K562 (cell line): ENCODE measurements at regions not wholly inside any gene's neighbourhood (a gene's known extent, or its start where the extent isn't known, plus 50 kb on each side); places are given as distances from the start of the nearest gene placed in this dataset.

ENCODE experiments used
- ATAC-seq: fragments of 200-7000 bp; cut with Tn5 transposase; 3 replicates; pipeline ENCODE4 v1.9.1; 2020; ENCODE audit warnings: moderate library complexity
- BruUV-seq: library from RNA; stranded (reverse); fragments of 400-500 nt; replicated peaks from 2 replicates; lab custom pipeline; 2021; lab: Mats Ljungman, UMichigan
- CTCF ChIA-PET: fragments of 300-600 bp; formaldehyde crosslinking; extraction: SDS; loops from one replicate; lab custom pipeline; 2021; ENCODE audit warnings: low intra/inter-chr PET ratio; lab: Yijun Ruan, JAX
- POLR2A ChIA-PET: fragments of 300-600, 350-650 bp; sonication (Branson Sonifier 250); formaldehyde crosslinking; extraction: SDS; loops from one replicate; lab custom pipeline; 2021; ENCODE audit warnings: antibody characterized with exemption, inconsistent platforms; lab: Yijun Ruan, JAX
- DNase-seq, 4 experiments: peaks; one replicate each; pipeline versions ENCODE4 v3.0.0 to v3.0.0-alpha.2; 2011 to 2018; ENCODE audit warnings: low spot score in 3 of 4, mixed read lengths in 3 of 4; ENCODE audit errors: extremely low read depth in 1 of 4
- FAIRE-seq: peaks from 2 replicates; lab custom pipeline; 2011; peaks lifted over from hg19 to GRCh38; lab: Jason Lieb, UNC
- H2AFZ ChIP-seq: 2 replicates; pipeline ENCODE4 v1.6.0; 2011; ENCODE audit warnings: low read depth, low read length, control low read depth, inconsistent platforms
- H3K27ac ChIP-seq: fragments of 200-600 bp; 3 replicates; pipeline ENCODE4 v1.8.0; 2011; ENCODE audit warnings: low read depth, mild to moderate bottlenecking, control low read depth, inconsistent platforms, low read length, moderate library complexity, mixed read lengths; ENCODE audit errors: extremely low read depth
- H3K27me3 ChIP-seq, 2 experiments: fragments of 300-600 bp in 1 of 2; 2 replicates in 1 of 2; 3 replicates in 1 of 2; pipeline versions ENCODE4 v1.6.0 to v1.8.0; 2011; ENCODE audit warnings: inconsistent platforms in 2 of 2, low read length in 2 of 2, mild to moderate bottlenecking in 1 of 2, mixed read lengths in 1 of 2, moderate library complexity in 1 of 2; ENCODE audit not compliant: control insufficient read depth in 2 of 2, insufficient read depth in 2 of 2
- H3K36me3 ChIP-seq: fragments of 300-600 bp; 3 replicates; pipeline ENCODE4 v1.8.0; 2011; ENCODE audit warnings: mild to moderate bottlenecking, low read length, inconsistent platforms; ENCODE audit not compliant: control insufficient read depth, insufficient read depth
- H3K4me1 ChIP-seq, 2 experiments: fragments of 200-600 bp in 1 of 2; replicated peaks in 1 of 2; 2 replicates in 1 of 2; 3 replicates in 1 of 2; pipeline versions ENCODE4 v1.5.1 to v1.8.0; 2011; ENCODE audit warnings: inconsistent platforms in 2 of 2, low read length in 2 of 2, mild to moderate bottlenecking in 1 of 2, mixed read lengths in 1 of 2, moderate library complexity in 1 of 2; ENCODE audit not compliant: control insufficient read depth in 2 of 2, insufficient read depth in 2 of 2
- H3K4me2 ChIP-seq: 2 replicates; pipeline ENCODE4 v1.6.1; 2011; ENCODE audit warnings: low read length, control low read depth, inconsistent platforms, mixed read lengths; ENCODE audit not compliant: insufficient read depth
- H3K4me3 ChIP-seq: fragments of 200-600 bp; sonication (generic), shearing (Covaris generic); 2 replicates; pipeline ENCODE4 v1.5.1; 2016; ENCODE audit warnings: control low read depth, inconsistent platforms
- H3K79me2 ChIP-seq: fragments of 200-600 bp; 3 replicates; pipeline ENCODE4 v1.8.0; 2011; ENCODE audit warnings: low read length, inconsistent platforms; ENCODE audit not compliant: control insufficient read depth, insufficient read depth
- H3K9ac ChIP-seq, 2 experiments: 2 replicates each; pipeline versions ENCODE4 v1.6.0 to v1.6.1; 2011; ENCODE audit warnings: low read depth in 2 of 2, low read length in 2 of 2, control low read depth in 1 of 2, inconsistent platforms in 1 of 2, mild to moderate bottlenecking in 1 of 2, mixed read lengths in 1 of 2; ENCODE audit not compliant: insufficient read depth in 1 of 2
- H3K9me1 ChIP-seq: one replicate; pipeline ENCODE4 v1.6.0; 2011; ENCODE audit warnings: inconsistent platforms, mild to moderate bottlenecking, low read length, moderate library complexity; ENCODE audit not compliant: control insufficient read depth, insufficient read depth
- H3K9me3 ChIP-seq: replicated peaks from 2 replicates; pipeline ENCODE4 v1.5.1; 2011; ENCODE audit warnings: low read depth, low read length, inconsistent platforms; ENCODE audit not compliant: control insufficient read depth, insufficient read depth
- H4K20me1 ChIP-seq: replicated peaks from 2 replicates; pipeline ENCODE4 v1.6.1; 2011; ENCODE audit warnings: low read length, inconsistent platforms, mixed read lengths; ENCODE audit not compliant: control insufficient read depth, insufficient read depth
- CREB1 ChIP-seq, 2 experiments: sonication (generic) in 1 of 2; formaldehyde crosslinking in 1 of 2; IDR thresholded peaks; 2 replicates each; pipeline versions ENCODE4 v1.6.1 to v1.8.0; 2012 to 2022; ENCODE audit warnings: inconsistent platforms in 1 of 2, mild to moderate bottlenecking in 1 of 2, missing genetic modification reagents in 1 of 2, moderate library complexity in 1 of 2
- JUNB ChIP-seq: fragments of 450-650 bp; formaldehyde crosslinking; conservative IDR thresholded peaks from 2 replicates; pipeline ENCODE4 v1.4.0; 2020; ENCODE audit warnings: mild to moderate bottlenecking
- RBM25 ChIP-seq: fragments of 200-400 bp; formaldehyde crosslinking; IDR thresholded peaks from 2 replicates; pipeline ENCODE4 v1.6.1; 2018; ENCODE audit warnings: low read length, low read depth, moderate library complexity; ENCODE audit not compliant: severe bottlenecking
- TSHZ1 ChIP-seq: fragments of 250-450 bp; sonication (Bioruptor Pico); IDR thresholded peaks from 2 replicates; pipeline ENCODE4 v1.4.0; 2020; ENCODE audit warnings: mild to moderate bottlenecking, moderate library complexity
- U2AF1 ChIP-seq: fragments of 200-400 bp; formaldehyde crosslinking; optimal IDR thresholded peaks from 2 replicates; pipeline ENCODE3; 2017; ENCODE audit warnings: mild to moderate bottlenecking, low read depth, low read length, moderate library complexity
- ZBED1 ChIP-seq: IDR thresholded peaks from 2 replicates; pipeline ENCODE4 v1.6.1; 2014
- ZKSCAN3 ChIP-seq: fragments of 250-450 bp; sonication (Bioruptor Pico); IDR thresholded peaks from 2 replicates; pipeline ENCODE4 v1.4.0; 2020
- ZNF146 ChIP-seq: IDR thresholded peaks from one replicate; pipeline ENCODE4 v1.6.1; 2018; ENCODE audit warnings: missing compliant biosample characterization; ENCODE audit not compliant: unreplicated experiment
- WGBS: fragments of 100-300 bp; shearing (Covaris generic); methylation state at CpG from one replicate; pipeline ENCODE4 v1.1.6; 2016; ENCODE audit warnings: low coverage, mixed read lengths; ENCODE audit not compliant: insufficient coverage; ENCODE audit errors: missing lambda C conversion rate; 5-methylcytosine and 5-hydroxymethylcytosine counted together
- in situ Hi-C: fragments of 300-500 bp; cut with MboI; formaldehyde crosslinking; loops from 4 replicates; pipeline ENCODE4 v1.15.0; 2018; ENCODE audit warnings: inconsistent platforms, mixed read lengths
- intact Hi-C: fragments of 100-400 bp; cut with micrococcal nuclease; formaldehyde crosslinking; loops from 2 replicates; pipeline ENCODE4 v1.14.2; 2022
- TF ChIP-seq, protein P1 (sequence below): sonication (generic); formaldehyde crosslinking; IDR thresholded peaks from 2 replicates; pipeline ENCODE4 v1.8.1; 2022; ENCODE audit warnings: missing genetic modification reagents
- TF ChIP-seq, protein P2 (sequence below), 3 experiments: IDR thresholded peaks in 2 of 3; conservative IDR thresholded peaks in 1 of 3; 2 replicates each; pipeline ENCODE4 v1.5.1; 2011 to 2012; ENCODE audit warnings: low read length in 3 of 3, mild to moderate bottlenecking in 3 of 3, control low read depth in 2 of 3, improper control_type of control experiment in 1 of 3, inconsistent platforms in 1 of 3, low read depth in 1 of 3, mixed read lengths in 1 of 3, moderate library complexity in 1 of 3; ENCODE audit not compliant: insufficient read depth in 2 of 3

DNA sequence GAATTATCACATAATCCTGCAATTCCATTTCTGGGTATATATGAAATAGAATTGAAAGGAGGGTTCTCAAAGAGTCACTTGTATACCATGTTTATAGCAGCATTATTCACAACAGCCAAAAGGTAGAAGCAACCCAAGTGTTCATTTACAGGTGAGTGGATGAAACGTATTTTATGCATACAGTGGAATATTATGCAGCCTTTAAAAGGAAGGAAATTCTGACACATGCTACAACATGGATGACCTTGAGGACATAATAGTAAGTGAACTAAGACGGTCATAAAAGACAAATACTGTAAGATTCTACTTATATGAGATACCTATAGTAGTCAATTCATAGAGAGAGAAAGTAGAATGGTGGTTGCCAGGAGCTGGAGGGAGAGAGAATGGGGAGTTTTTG lies 110.8 kb upstream of the LIPC start:
- peak; percentile 94 for TF ChIP-seq ZNF146 (CRISPR knock-in tag)
- TF ChIP-seq ZKSCAN3 = no peak
- peak; percentile 60 for TF ChIP-seq RBM25
- TF ChIP-seq, all 486 proteins: peak for 2
- POLR2A ChIA-PET = interaction anchor here (0.7 to 1.3 kb wide), 2 partner anchors 11 to 270 kb away, joined by 3 to 4 read pairs; no protein-coding TSS in a partner anchor
- no peak overlapping the region for H3K4me2 ChIP-seq
- no peak overlapping the region for H3K4me3 ChIP-seq
- H3K79me2 ChIP-seq = no peaks in the 10 kb centered on the region
- intact Hi-C loops = no loop called here
- no peaks in the 10 kb centered on the region for H3K36me3 ChIP-seq
- BruUV-seq = no TSS peak
- H3K27me3 ChIP-seq = no peaks in the 10 kb centered on the region
- no peaks in the 10 kb centered on the region for H4K20me1 ChIP-seq
- FAIRE-seq (no peak), DNase-seq (no peak), ATAC-seq (no peak)
- no peak overlapping the region for H2AFZ ChIP-seq
- in situ Hi-C loops = no loop called here
- no peaks in the 10 kb centered on the region for H3K9me1 ChIP-seq
- 63% methylated on average over 2 of the region's 2 CpGs for WGBS
- H3K9me3 ChIP-seq = no peaks in the 10 kb centered on the region
- no peaks in the 10 kb centered on the region for H3K4me1 ChIP-seq
- H3K27ac ChIP-seq = no peak overlapping the region
- H3K9ac ChIP-seq = no peak overlapping the region
- CTCF ChIA-PET = no interaction called here

GRCh38 chr15:58322253-58322652 lies 109.5 kb upstream of the LIPC start:
- Histone ChIP-seq H3K36me3 (no peaks in the 10 kb centered on the region), H3K4me2 (no peak overlapping the region), H3K79me2 (no peaks in the 10 kb centered on the region), H3K9ac (no peak overlapping the region), H3K9me1 (no peaks in the 10 kb centered on the region), H4K20me1 (no peaks in the 10 kb centered on the region), H3K4me3 (no peak overlapping the region), H3K27ac (no peak overlapping the region), H3K27me3 (no peaks in the 10 kb centered on the region), H2AFZ (peak overlapping the region; percentile 23; the same call in 1 of the 2 replicates), H3K9me3 (no peaks in the 10 kb centered on the region), H3K4me1 (no peaks in the 10 kb centered on the region)
- BruUV-seq = no TSS peak
- DNase-seq (no peak), ATAC-seq (no peak), FAIRE-seq (no peak)
- intact Hi-C loops = no loop called here
- in situ Hi-C loops = no loop called here
- whole genome bisulfite sequencing = 72% methylated on average over 3 of the region's 3 CpGs
- POLR2A ChIA-PET = interaction anchor here (0.7 to 1.3 kb wide), 3 partner anchors 10 to 35 kb away, joined by 3 to 8 read pairs (median 4); no protein-coding TSS in a partner anchor
- CTCF ChIA-PET = no interaction called here
- TF ChIP-seq, protein P1, sequence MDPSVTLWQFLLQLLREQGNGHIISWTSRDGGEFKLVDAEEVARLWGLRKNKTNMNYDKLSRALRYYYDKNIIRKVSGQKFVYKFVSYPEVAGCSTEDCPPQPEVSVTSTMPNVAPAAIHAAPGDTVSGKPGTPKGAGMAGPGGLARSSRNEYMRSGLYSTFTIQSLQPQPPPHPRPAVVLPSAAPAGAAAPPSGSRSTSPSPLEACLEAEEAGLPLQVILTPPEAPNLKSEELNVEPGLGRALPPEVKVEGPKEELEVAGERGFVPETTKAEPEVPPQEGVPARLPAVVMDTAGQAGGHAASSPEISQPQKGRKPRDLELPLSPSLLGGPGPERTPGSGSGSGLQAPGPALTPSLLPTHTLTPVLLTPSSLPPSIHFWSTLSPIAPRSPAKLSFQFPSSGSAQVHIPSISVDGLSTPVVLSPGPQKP = no peak
- no peak for TF ChIP-seq U2AF1
- no peak for TF ChIP-seq ZBED1
- TF ChIP-seq TSHZ1 (CRISPR knock-in tag) = no peak
- TF ChIP-seq, protein P2, sequence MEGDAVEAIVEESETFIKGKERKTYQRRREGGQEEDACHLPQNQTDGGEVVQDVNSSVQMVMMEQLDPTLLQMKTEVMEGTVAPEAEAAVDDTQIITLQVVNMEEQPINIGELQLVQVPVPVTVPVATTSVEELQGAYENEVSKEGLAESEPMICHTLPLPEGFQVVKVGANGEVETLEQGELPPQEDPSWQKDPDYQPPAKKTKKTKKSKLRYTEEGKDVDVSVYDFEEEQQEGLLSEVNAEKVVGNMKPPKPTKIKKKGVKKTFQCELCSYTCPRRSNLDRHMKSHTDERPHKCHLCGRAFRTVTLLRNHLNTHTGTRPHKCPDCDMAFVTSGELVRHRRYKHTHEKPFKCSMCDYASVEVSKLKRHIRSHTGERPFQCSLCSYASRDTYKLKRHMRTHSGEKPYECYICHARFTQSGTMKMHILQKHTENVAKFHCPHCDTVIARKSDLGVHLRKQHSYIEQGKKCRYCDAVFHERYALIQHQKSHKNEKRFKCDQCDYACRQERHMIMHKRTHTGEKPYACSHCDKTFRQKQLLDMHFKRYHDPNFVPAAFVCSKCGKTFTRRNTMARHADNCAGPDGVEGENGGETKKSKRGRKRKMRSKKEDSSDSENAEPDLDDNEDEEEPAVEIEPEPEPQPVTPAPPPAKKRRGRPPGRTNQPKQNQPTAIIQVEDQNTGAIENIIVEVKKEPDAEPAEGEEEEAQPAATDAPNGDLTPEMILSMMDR (IDR thresholded peaks at IDR 0.05 in 2 of 3, conservative IDR thresholded peaks at IDR 0.05 in 1 of 3; ENCODE audit: insufficient read depth in 2 of 3, low read depth in 1 of 3, low read length in 3 of 3) = no peak
- no peak for TF ChIP-seq CREB1 (IDR thresholded peaks at IDR 0.05)
- no peak for TF ChIP-seq CREB1 (CRISPR knock-in tag; IDR thresholded peaks at IDR 0.05)
- no peak for TF ChIP-seq JUNB (CRISPR knock-in tag)
